ENCODE measurements at regions not wholly inside any gene's neighbourhood (a gene's known extent, or its start where the extent isn't known, plus 50 kb on each side); places are given as distances from the start of the nearest gene placed in this dataset.

- no peak for TF ChIP-seq CTCF (IDR thresholded peaks at IDR 0.05; ENCODE audit: low read depth, low read length)
- DNase-seq (ENCODE audit: low read depth in 2 of 2), result no peak
- H3K4me3 ChIP-seq (replicated peaks in 1 of 2; ENCODE audit: low read depth in 2 of 2, low read length in 2 of 2), result no peak overlapping the region
Measured at GRCh38 chr14:62614122-62614521, 431.1 kb downstream of the KCNH5 start.

GRCh38 chr14:62616668-62617067 is 428.6 kb downstream of the KCNH5 start:
- DNase-seq (ENCODE audit: low read depth in 2 of 2), result peak in 1 of 2 donors; percentile 62
- no peak for TF ChIP-seq CTCF (IDR thresholded peaks at IDR 0.05; ENCODE audit: low read depth, low read length)
- no peak overlapping the region for H3K4me3 ChIP-seq (replicated peaks in 1 of 2; ENCODE audit: low read depth in 2 of 2, low read length in 2 of 2)

- no peak for TF ChIP-seq CTCF (IDR thresholded peaks at IDR 0.05; ENCODE audit: low read depth, low read length)
- no peak overlapping the region for H3K4me3 ChIP-seq (replicated peaks in 1 of 2; ENCODE audit: low read depth in 2 of 2, low read length in 2 of 2)
- no peak for DNase-seq (ENCODE audit: low read depth in 2 of 2)
Measured at GRCh38 chr14:62626416-62626815, 418.8 kb downstream of the KCNH5 start.

- DNase-seq (ENCODE audit: low read depth in 2 of 2), result no peak
- no peak for TF ChIP-seq CTCF (IDR thresholded peaks at IDR 0.05; ENCODE audit: low read depth, low read length)
- H3K4me3 ChIP-seq (replicated peaks in 1 of 2; ENCODE audit: low read depth in 2 of 2, low read length in 2 of 2), result no peak overlapping the region
Measured at GRCh38 chr14:62629176-62629725, 416.0 kb downstream of the KCNH5 start.

GRCh38 chr14:62631176-62631575 is 414.1 kb downstream of the KCNH5 start:
- H3K4me3 ChIP-seq (replicated peaks in 1 of 2; ENCODE audit: low read depth in 2 of 2, low read length in 2 of 2), result no peak overlapping the region
- TF ChIP-seq CTCF (IDR thresholded peaks at IDR 0.05; ENCODE audit: low read depth, low read length), result no peak
- no peak for DNase-seq (ENCODE audit: low read depth in 2 of 2)

DNA sequence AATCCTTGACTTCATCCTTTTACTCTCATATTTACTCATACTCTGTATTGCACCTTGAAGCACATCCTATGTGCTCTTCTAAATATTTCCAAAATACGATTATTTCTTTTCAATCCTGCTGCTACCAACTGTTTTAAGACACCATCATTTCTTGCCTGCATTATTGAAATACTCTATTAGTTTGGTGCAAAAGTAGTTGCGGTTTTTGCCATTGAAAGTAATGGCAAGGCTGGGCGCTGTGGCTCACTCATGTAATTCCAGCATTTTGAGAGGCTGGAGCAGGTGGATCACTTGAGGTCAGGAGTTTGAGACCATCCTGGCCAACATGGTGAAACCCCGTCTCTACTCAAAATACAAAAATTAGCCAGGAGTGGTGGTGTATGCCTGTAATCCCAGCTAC is 412.5 kb downstream of the KCNH5 start:
- no peak overlapping the region for H3K4me3 ChIP-seq (replicated peaks in 1 of 2; ENCODE audit: low read depth in 2 of 2, low read length in 2 of 2)
- DNase-seq (ENCODE audit: low read depth in 2 of 2), result no peak
- no peak for TF ChIP-seq CTCF (IDR thresholded peaks at IDR 0.05; ENCODE audit: low read depth, low read length)

- TF ChIP-seq CTCF (IDR thresholded peaks at IDR 0.05; ENCODE audit: low read depth, low read length), result no peak
- no peak for DNase-seq (ENCODE audit: low read depth in 2 of 2)
- no peak overlapping the region for H3K4me3 ChIP-seq (replicated peaks in 1 of 2; ENCODE audit: low read depth in 2 of 2, low read length in 2 of 2)
Measured at GRCh38 chr14:62645649-62646048, 399.6 kb downstream of the KCNH5 start.

All from cardiac fibroblast (primary cell).